NCI-H345 treated with DMSO at 0.1 percent for 48 hours (cell line): ENCODE measurements at regions not wholly inside any gene's neighbourhood (a gene's known extent, or its start where the extent isn't known, plus 50 kb on each side); places are given as distances from the start of the nearest gene placed in this dataset.

Source experiments
- DNase-seq: peaks from one replicate; lab custom pipeline; 2025; ENCODE audit not compliant: unreplicated experiment; lab: John Stamatoyannopoulos, UW

- no peak for DNase-seq
Observed at GRCh38 chr4:13081830-13082229, 402.3 kb downstream of the RAB28 start.

- DNase-seq, result no peak
Observed at GRCh38 chr4:13067077-13067476, 417.1 kb downstream of the RAB28 start.

GRCh38 chr4:13059019-13059418 lies 425.1 kb downstream of the RAB28 start:
- no peak for DNase-seq

GRCh38 chr4:13056630-13057189 lies 427.4 kb downstream of the RAB28 start:
- no peak for DNase-seq

GRCh38 chr4:13054420-13054970 lies 429.6 kb downstream of the RAB28 start:
- DNase-seq, result no peak

GRCh38 chr4:13047591-13047990 lies 436.5 kb downstream of the RAB28 start:
- no peak for DNase-seq

- no peak for DNase-seq
Observed at GRCh38 chr4:13036841-13037240, 447.3 kb downstream of the RAB28 start.

- DNase-seq, result no peak
Observed at GRCh38 chr4:13032936-13033335, 451.2 kb downstream of the RAB28 start.

- DNase-seq, result no peak
Observed at GRCh38 chr4:13024147-13025105, 459.7 kb downstream of the RAB28 start.

- DNase-seq, result no peak
Observed at GRCh38 chr4:13007802-13008470, 476.2 kb downstream of the RAB28 start.

- DNase-seq, result no peak
Observed at GRCh38 chr4:12993923-12994322, 490.2 kb downstream of the RAB28 start.

GRCh38 chr4:12987284-12987683 lies 496.9 kb downstream of the RAB28 start:
- no peak for DNase-seq

GRCh38 chr4:12979797-12980196 lies 504.3 kb downstream of the RAB28 start:
- no peak for DNase-seq

- DNase-seq, result no peak
Observed at GRCh38 chr4:12978310-12978709, 505.8 kb downstream of the RAB28 start.

GRCh38 chr4:12975511-12975910 lies 508.6 kb downstream of the RAB28 start:
- DNase-seq, result no peak

GRCh38 chr4:12973522-12973921 lies 510.6 kb downstream of the RAB28 start:
- DNase-seq, result no peak

- no peak for DNase-seq
Observed at GRCh38 chr4:12968345-12968744, 515.8 kb downstream of the RAB28 start.

- no peak for DNase-seq
Observed at GRCh38 chr4:12966726-12967125, 517.4 kb downstream of the RAB28 start.

- DNase-seq, result no peak
Observed at GRCh38 chr4:12965334-12965733, 518.8 kb downstream of the RAB28 start.

GRCh38 chr4:12963912-12964311 lies 520.2 kb downstream of the RAB28 start:
- no peak for DNase-seq

GRCh38 chr4:12963291-12963690 lies 520.8 kb downstream of the RAB28 start:
- DNase-seq, result no peak

GRCh38 chr4:12961713-12962112 lies 522.4 kb downstream of the RAB28 start:
- DNase-seq, result no peak
